SIG-M5 treated with dmso at 0.1 percent for 504 hours (cell line): ENCODE measurements at regions not wholly inside any gene's neighbourhood (a gene's known extent, or its start where the extent isn't known, plus 50 kb on each side); places are given as distances from the start of the nearest gene placed in this dataset.
"Not testable (repeated sequence)": the region's sequence is repeated elsewhere in the genome, so short reads cannot be mapped to it uniquely, and the experiment has no call there.

Experiments
- DNase-seq: peaks from one replicate; lab custom pipeline; 2025; ENCODE audit not compliant: unreplicated experiment; lab: John Stamatoyannopoulos, UW

- DNase-seq: no peak
Measured at GRCh38 chr11:104776501-104777170, 121.6 kb downstream of the CASP12 start.

- DNase-seq: no peak
Measured at GRCh38 chr11:104774578-104774977, 123.7 kb downstream of the CASP12 start.

DNA sequence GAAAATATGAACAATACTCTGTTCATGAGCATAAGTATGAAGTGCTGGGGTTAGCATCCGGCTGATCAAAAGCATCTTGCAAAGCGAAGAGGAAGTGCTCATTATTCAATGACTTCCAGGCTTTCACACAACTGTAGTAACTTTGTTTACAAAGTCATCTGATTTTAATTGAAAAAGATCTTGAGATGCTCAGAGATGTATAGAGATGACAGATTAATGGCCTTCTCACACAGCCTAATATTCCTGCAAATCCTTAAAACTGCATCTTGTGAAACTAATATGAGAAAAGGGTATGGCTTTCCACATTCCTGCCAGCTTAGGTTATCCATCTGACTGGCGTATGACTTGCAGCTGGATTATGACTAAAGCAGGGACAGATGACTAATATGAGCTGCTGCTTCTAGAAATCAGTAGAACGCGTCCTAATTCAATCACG lies 125.4 kb downstream of the CASP12 start:
- DNase-seq: no peak

DNA sequence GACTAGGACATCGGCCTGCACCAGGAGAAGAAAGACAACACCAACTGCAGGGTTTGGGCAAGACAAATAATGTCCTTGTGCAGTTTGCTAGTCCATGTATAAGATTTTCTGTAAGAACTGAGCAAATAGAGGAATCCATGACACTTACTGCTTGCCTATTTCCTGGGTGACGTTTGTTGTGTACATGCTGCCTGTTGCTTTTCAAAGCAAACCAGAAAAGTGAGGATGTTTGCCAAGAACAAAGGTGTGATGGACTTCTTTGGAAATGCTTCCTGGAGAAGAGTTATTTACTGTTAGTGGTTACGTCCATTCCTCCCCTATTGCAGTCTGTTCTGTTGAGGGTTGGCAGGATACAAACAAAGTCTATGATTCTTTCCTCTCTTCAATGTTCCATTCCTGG lies 126.5 kb downstream of the CASP12 start:
- DNase-seq: no peak

DNA sequence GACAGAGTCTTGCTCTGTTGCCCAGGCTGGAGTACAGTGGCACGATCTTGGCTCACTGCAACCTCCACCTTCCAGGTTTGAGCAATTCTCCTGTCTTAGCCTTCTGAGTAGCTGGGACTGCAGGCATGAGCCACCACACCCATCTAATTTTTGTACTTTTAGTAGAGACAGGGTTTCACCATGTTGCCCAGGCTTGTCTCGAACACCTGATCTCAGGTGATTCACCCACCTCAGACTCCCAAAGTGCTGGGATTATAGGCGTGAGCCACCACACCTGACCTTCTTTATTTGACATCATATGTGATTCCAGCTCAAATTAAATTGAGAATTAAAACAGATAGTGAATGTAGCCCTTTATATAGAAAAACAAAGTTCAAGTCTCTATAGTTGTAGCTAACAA lies 127.2 kb downstream of the CASP12 start:
- DNase-seq: not testable (repeated sequence)

GRCh38 chr11:104765401-104766095 lies 132.7 kb downstream of the CASP12 start:
- no peak for DNase-seq

- no peak for DNase-seq
Measured at GRCh38 chr11:104764710-104765045, 133.6 kb downstream of the CASP12 start.

DNA sequence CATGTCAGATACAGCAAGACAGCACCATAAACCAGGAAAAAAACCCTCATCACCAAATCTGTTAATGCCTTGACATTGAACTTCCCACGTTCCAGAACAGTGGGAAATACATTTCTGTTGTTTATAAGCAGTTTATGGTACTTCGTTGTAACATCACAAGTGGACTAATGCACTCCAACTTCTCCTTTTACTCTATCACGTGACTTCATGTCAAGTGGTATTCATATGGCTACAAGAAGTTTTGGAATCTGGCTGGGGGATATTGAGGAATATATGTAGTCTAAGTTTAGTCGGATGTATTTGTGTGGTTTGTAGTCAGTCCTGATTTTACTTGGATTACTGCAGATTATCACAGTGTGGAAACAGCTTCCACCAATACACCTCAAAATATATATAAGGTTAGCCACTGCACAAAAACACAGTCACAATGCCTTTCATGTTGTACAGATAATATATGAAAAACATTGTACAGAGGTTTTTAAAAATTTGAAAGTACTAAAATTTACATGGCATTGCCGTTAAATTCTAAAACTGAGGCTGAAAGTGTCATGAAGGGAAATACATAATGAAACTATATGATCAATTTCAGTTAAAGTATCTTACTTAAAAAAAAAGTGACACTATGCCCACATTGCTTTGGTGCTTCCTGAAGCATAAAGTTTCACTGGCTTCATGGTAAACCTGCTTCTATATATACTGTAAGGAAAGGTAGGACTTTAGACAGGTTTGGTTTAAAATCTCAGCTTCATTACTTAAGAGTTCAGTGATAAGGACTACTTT lies 134.1 kb downstream of the CASP12 start:
- no peak for DNase-seq

- DNase-seq: no peak
Measured at GRCh38 chr11:104761511-104761910, 136.7 kb downstream of the CASP12 start.

DNA sequence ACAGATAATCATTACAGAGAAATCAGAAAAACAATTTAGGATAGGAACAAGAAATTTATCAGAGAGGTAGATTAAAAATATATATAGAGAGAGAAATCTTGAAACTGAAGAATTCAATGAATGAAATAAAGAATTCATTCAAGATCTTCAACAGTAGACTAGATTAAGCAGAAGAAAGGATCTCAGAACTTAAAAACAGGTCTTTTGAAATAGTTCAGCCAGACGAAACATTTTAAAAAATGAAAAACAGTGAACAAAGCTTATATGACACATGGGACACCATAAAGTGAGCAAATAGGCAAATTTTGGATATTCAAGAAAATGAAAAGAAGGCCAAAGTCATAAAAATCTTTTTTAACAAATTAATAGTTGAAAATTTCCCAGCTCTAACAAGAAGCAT lies 138.8 kb downstream of the CASP12 start:
- no peak for DNase-seq

DNA sequence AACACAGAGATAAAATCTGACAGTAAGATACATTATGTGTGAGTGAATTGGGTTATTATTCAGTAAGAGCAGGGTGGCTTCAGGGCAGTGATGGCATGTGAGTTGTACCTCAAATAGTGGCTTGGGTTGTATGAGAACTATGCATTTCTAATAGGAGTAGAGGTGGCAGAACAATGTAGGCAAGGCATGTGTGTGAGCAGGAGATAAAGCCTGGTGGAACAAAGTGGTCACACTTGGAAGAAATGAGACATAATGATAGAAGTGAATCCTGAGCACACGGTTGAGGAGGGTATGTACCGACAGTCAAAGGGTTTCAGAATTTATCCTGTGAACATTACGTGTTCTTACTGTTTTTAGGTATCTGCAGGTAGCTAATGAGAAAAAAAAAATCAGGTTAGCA lies 159.3 kb downstream of the CASP12 start:
- no peak for DNase-seq

DNA sequence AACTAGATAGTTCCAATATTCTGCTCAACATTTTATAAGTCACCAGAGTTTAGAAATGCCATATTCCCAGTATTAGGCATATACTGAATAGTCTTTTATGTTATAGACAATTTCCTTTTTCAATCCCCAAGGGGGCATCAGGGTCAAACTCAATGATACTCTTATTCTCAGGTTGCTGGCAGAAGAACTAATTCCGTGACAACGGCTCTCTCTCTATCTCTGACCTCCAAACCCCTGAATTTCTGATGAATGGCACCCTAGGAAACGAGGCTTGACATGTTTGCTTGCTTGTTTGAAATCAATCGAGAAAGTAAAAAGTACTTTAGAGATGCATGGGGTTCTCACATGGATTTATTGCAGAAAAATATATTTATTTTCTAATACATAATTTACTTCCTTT lies 160.1 kb downstream of the CASP12 start:
- DNase-seq: no peak

DNA sequence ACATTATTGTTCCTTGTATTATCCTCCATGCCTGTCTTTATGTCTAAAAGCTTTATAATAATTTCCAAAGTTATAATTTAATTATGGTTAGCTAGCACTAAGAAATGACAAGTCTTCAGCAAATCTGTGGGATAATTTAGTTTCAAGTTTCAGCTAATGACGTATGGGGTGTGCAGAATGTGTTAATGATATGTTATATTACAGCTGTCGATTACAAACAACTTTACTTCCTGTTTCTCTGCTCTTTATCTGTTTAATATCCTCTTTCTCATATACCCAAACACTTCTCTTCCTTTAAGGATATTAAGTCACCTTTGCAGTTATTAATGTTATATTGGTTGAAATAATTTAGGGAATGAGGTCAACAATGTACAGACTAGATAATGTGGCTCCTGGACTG lies 161.8 kb downstream of the CASP12 start:
- DNase-seq: no peak

DNA sequence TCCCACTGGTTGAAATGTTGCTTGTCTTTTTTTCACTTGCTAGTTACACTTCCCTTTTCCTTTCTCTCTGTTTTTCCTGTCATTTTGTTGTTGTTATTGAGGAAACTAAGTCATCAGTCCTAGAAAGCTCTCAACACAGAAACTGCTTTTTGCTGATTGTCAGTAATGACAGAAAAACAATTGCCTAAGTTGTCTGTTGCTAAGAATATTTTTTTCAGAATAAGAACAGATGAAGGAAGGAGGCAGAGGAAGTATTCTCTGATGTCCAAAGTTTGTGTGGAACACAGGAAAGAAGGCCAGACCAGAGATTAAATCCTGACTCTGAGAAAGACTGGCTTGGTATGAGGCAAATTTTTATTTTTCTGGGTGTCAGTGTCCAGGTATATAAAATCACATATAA lies 163.3 kb downstream of the CASP12 start:
- DNase-seq: no peak

DNA sequence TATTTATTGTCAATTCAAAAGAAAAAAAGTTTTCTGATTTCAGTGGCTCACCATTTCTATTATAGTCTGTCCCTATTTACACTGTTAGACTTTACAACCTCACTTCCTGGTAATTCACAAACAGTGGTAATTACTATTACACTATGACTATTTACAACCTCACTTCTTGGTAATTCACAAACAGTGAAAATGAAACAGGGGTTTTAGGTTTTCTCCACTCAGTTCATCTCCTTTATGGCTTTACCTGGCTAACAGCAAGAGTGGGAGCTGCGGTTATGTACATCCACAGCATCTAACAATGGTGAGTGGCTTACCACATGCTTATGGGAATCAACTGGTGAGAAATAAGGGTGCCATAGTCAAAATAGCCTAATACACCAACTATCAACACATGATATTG lies 166.4 kb downstream of the CASP12 start:
- no peak for DNase-seq

GRCh38 chr11:104728927-104729326 lies 169.3 kb downstream of the CASP12 start:
- DNase-seq: no peak

DNA sequence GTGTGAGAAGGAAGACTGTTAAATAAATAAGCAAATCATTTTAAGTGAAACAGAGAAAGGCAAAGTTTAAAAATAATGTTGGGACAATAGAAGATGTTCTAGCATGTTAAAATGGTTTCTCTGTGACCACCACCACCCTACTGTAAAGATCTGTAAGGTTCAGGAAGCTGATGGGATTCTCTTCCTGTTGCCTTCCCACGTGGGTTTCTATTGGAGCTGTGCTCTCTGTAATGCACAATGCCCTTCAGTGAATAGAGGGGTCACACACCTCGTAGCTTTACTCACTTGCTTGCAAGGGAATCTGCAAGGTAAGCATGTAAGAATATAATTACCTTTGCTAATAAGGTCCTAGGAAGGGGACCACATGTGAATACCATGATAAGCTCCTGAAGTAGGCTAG lies 170.5 kb downstream of the CASP12 start:
- DNase-seq: no peak

DNA sequence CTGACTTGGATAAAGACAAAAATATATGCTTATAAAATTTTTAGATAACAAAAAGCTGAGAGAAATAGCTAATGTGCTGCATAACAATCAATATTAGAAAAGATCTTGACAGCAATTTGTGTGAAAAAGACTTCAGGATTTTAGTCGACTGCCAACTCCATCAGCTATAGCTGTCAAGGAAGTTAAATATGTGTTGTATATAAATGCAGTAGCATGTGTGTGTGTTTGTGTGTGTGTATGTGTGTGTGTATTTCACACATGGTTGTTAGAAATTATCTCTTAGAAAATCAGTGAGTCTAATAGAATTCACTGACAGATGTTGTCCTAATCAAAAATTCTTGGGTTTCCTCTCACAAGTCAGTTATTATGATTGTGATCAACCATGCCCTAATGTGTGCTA lies 171.2 kb downstream of the CASP12 start:
- DNase-seq: no peak

- DNase-seq: no peak
Measured at GRCh38 chr11:104725796-104726408, 172.4 kb downstream of the CASP12 start.

DNA sequence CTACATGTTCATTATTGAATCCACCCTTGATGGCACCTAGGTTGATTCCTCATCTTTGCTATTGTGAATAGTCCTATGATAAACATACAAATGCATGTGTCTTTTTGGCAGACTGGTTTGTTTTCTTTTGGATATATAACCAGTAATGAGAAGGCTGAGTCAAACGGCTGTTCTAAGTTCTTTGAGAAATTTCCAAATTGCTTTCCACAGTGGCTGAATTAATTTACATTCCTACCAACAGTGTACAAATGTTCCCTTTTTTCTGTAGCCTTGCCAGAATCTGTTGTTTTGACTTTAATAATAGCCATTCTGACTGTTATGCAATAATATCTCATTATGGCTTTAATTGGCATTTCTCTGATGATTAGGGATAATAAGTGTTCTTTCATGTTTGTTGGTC lies 184.9 kb downstream of the CASP12 start:
- DNase-seq: no peak

DNA sequence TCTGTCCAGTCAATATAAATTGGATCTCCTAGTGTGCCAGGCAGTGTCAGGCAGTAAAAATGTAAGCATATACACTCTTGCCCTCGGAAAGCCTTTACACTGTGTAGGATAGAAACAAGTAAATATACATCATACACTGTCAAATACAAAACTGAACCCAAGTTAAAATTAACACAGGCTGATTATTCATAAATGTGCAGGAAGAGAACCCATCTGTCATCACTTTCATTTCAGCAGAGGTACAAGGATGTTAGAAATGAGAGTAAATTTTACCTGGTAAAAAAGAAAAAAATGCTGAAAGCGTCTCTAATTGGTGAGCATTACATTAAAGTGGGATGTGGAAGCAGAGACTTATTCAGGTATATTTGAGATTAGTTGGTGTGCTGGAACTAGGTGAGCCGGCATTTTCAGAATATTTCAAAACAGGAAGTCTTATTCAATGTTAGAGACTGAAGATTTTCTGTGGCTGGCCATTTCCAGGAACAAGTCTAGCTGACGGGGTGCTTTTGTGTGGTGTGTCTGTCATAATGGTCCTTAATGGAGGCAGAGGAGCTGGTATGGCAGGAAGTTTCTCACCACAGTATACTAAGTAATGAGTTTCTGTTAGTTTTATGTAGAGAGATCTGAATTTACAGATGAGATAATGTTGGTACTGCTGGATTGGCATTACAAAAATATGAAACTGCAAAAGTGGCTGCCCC lies 192.6 kb downstream of the CASP12 start:
- DNase-seq: peak; percentile 71
